ENCODE measurements at regions not wholly inside any gene's neighbourhood (a gene's known extent, or its start where the extent isn't known, plus 50 kb on each side); places are given as distances from the start of the nearest gene placed in this dataset.
A peak's percentile ranks its signal among the peaks of the same experiment; 100 is the strongest.

GRCh38 chr18:68427951-68428401 lies 286.9 kb downstream of the TMX3 start:
- Histone ChIP-seq H3K4me1 (ENCODE audit: insufficient read depth, poor library complexity, severe bottlenecking) (peaks cover 47% of the 10 kb centered on the region), H3K36me3 (ENCODE audit: low read depth) (no peaks in the 10 kb centered on the region), H3K27ac (ENCODE audit: poor library complexity, severe bottlenecking) (peak overlapping the region; percentile 92), H3K27me3 (ENCODE audit: insufficient read depth, poor library complexity, severe bottlenecking) (no peaks in the 10 kb centered on the region), H3K4me3 (ENCODE audit: severe bottlenecking) (no peak overlapping the region), H3K9me3 (ENCODE audit: severe bottlenecking) (no peaks in the 10 kb centered on the region)
- DNase-seq (ENCODE audit: low spot score), result peak; percentile 56
- TF ChIP-seq CTCF (IDR thresholded peaks at IDR 0.05; ENCODE audit: poor library complexity, severe bottlenecking), result no peak
- peak; percentile 92 for ATAC-seq (ENCODE audit: low read depth)

GRCh38 chr18:68426731-68427315 lies 288.1 kb downstream of the TMX3 start:
- no peak for ATAC-seq (ENCODE audit: low read depth)
- no peak overlapping the region for H3K4me3 ChIP-seq (ENCODE audit: severe bottlenecking)
- peaks cover 44% of the 10 kb centered on the region for H3K4me1 ChIP-seq (ENCODE audit: insufficient read depth, poor library complexity, severe bottlenecking)
- no peaks in the 10 kb centered on the region for H3K9me3 ChIP-seq (ENCODE audit: severe bottlenecking)
- peak overlapping the region; percentile 92 for H3K27ac ChIP-seq (ENCODE audit: poor library complexity, severe bottlenecking)
- TF ChIP-seq CTCF (IDR thresholded peaks at IDR 0.05; ENCODE audit: poor library complexity, severe bottlenecking), result no peak
- H3K36me3 ChIP-seq (ENCODE audit: low read depth), result no peaks in the 10 kb centered on the region
- no peaks in the 10 kb centered on the region for H3K27me3 ChIP-seq (ENCODE audit: insufficient read depth, poor library complexity, severe bottlenecking)
- DNase-seq (ENCODE audit: low spot score), result no peak

GRCh38 chr18:68418881-68419280 lies 296.0 kb downstream of the TMX3 start:
- H3K27me3 ChIP-seq (ENCODE audit: insufficient read depth, poor library complexity, severe bottlenecking), result no peaks in the 10 kb centered on the region
- TF ChIP-seq CTCF (IDR thresholded peaks at IDR 0.05; ENCODE audit: poor library complexity, severe bottlenecking), result no peak
- H3K4me3 ChIP-seq (ENCODE audit: severe bottlenecking), result no peak overlapping the region
- H3K4me1 ChIP-seq (ENCODE audit: insufficient read depth, poor library complexity, severe bottlenecking), result peaks cover 5% of the 10 kb centered on the region
- no peaks in the 10 kb centered on the region for H3K9me3 ChIP-seq (ENCODE audit: severe bottlenecking)
- no peak for DNase-seq (ENCODE audit: low spot score)
- no peaks in the 10 kb centered on the region for H3K36me3 ChIP-seq (ENCODE audit: low read depth)
- H3K27ac ChIP-seq (ENCODE audit: poor library complexity, severe bottlenecking), result no peak overlapping the region
- peak; percentile 65; the same call in 2 of the 3 replicates for ATAC-seq (ENCODE audit: low read depth)

GRCh38 chr18:68418226-68418868 lies 296.6 kb downstream of the TMX3 start:
- Histone ChIP-seq H3K4me3 (ENCODE audit: severe bottlenecking) (no peak overlapping the region), H3K36me3 (ENCODE audit: low read depth) (no peaks in the 10 kb centered on the region), H3K27ac (ENCODE audit: poor library complexity, severe bottlenecking) (no peak overlapping the region), H3K4me1 (ENCODE audit: insufficient read depth, poor library complexity, severe bottlenecking) (peaks cover 5% of the 10 kb centered on the region), H3K27me3 (ENCODE audit: insufficient read depth, poor library complexity, severe bottlenecking) (no peaks in the 10 kb centered on the region), H3K9me3 (ENCODE audit: severe bottlenecking) (no peaks in the 10 kb centered on the region)
- ATAC-seq (ENCODE audit: low read depth), result no peak
- no peak for TF ChIP-seq CTCF (IDR thresholded peaks at IDR 0.05; ENCODE audit: poor library complexity, severe bottlenecking)
- no peak for DNase-seq (ENCODE audit: low spot score)

GRCh38 chr18:68417826-68418225 lies 297.1 kb downstream of the TMX3 start:
- Histone ChIP-seq H3K36me3 (ENCODE audit: low read depth) (no peaks in the 10 kb centered on the region), H3K4me1 (ENCODE audit: insufficient read depth, poor library complexity, severe bottlenecking) (peaks cover 5% of the 10 kb centered on the region), H3K27me3 (ENCODE audit: insufficient read depth, poor library complexity, severe bottlenecking) (no peaks in the 10 kb centered on the region), H3K9me3 (ENCODE audit: severe bottlenecking) (no peaks in the 10 kb centered on the region), H3K27ac (ENCODE audit: poor library complexity, severe bottlenecking) (no peak overlapping the region), H3K4me3 (ENCODE audit: severe bottlenecking) (no peak overlapping the region)
- no peak for TF ChIP-seq CTCF (IDR thresholded peaks at IDR 0.05; ENCODE audit: poor library complexity, severe bottlenecking)
- ATAC-seq (ENCODE audit: low read depth) (no peak), DNase-seq (ENCODE audit: low spot score) (no peak)

Measured in RWPE2 (cell line).